GM10266 (cell line): ENCODE measurements at regions not wholly inside any gene's neighbourhood (a gene's known extent, or its start where the extent isn't known, plus 50 kb on each side); places are given as distances from the start of the nearest gene placed in this dataset.

Source experiments
- DNase-seq: peaks from one replicate; pipeline ENCODE4 v3.0.0; 2012; ENCODE audit errors: extremely low spot score
- TF ChIP-seq, protein P1 (sequence below): IDR thresholded peaks from 2 replicates; pipeline ENCODE4 v1.5.1; 2012; ENCODE audit warnings: mild to moderate bottlenecking, low read depth; ENCODE audit not compliant: control insufficient read depth, insufficient read depth; ENCODE audit errors: missing control alignments

DNA sequence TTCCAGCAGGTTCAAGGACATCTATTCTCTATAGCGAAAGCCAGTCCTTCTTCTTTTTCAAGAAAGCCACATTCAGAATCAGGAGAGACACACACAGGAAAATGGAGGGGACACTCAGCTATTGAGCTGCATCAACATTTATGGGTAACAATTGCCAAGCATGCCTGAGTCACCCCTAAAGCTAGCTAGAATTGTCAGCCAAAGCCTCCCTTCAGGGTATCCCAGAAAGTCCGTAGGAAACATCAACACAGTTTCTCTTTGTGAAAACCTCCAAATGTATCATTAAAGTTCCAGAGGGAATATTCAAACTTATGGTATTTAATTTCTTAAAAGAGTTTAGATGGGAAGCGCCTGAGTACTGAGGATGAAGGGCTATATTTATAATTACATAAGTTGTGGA lies 331.1 kb upstream of the SLC7A11 start:
- no peak for DNase-seq
- TF ChIP-seq, protein P1, sequence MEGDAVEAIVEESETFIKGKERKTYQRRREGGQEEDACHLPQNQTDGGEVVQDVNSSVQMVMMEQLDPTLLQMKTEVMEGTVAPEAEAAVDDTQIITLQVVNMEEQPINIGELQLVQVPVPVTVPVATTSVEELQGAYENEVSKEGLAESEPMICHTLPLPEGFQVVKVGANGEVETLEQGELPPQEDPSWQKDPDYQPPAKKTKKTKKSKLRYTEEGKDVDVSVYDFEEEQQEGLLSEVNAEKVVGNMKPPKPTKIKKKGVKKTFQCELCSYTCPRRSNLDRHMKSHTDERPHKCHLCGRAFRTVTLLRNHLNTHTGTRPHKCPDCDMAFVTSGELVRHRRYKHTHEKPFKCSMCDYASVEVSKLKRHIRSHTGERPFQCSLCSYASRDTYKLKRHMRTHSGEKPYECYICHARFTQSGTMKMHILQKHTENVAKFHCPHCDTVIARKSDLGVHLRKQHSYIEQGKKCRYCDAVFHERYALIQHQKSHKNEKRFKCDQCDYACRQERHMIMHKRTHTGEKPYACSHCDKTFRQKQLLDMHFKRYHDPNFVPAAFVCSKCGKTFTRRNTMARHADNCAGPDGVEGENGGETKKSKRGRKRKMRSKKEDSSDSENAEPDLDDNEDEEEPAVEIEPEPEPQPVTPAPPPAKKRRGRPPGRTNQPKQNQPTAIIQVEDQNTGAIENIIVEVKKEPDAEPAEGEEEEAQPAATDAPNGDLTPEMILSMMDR: no peak

- TF ChIP-seq, protein P1: no peak
- DNase-seq: no peak
Observed at GRCh38 chr4:138572007-138572406, 329.9 kb upstream of the SLC7A11 start.

DNA sequence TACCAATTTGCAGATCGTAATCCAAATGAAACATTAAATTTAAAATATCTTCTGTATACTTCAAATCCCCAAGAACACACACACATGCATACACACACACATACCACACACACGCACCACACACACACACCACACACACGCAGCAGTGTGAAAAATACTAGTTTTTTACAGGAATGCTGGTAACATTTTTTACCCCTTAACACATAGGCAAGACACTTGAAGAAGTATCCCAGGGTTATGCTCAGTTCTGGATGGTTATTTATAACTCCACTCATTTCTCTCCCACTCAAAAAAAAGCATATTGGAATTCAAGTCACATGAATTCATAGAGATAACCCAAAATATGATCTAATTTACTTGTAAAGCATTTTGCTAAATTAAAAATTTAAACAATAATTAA lies 325.5 kb upstream of the SLC7A11 start:
- no peak for DNase-seq
- TF ChIP-seq, protein P1: no peak

DNA sequence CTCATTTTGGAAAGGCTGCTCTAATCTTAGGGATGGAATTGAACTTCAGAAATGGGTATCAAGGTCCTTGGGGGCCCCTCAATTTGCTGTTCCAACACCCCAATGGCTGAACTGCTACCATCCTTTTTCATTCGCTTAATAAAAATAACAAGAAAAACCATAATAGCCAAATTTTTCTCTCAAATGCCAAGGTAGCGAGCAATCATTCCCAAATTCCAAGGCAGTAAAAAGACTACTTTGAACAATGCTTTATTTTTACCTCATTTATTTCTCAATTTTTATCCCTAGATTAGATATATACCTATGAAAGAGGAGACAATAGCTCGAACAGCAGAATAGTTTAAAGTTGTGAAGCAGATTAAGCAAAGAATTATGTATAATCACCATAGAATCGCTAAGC lies 323.4 kb upstream of the SLC7A11 start:
- TF ChIP-seq, protein P1: no peak
- no peak for DNase-seq

GRCh38 chr4:138562544-138562991 lies 320.4 kb upstream of the SLC7A11 start:
- peak; percentile 48 for DNase-seq
- TF ChIP-seq, protein P1: no peak

- DNase-seq: no peak
- TF ChIP-seq, protein P1: no peak
Observed at GRCh38 chr4:138561906-138562305, 319.8 kb upstream of the SLC7A11 start.

DNA sequence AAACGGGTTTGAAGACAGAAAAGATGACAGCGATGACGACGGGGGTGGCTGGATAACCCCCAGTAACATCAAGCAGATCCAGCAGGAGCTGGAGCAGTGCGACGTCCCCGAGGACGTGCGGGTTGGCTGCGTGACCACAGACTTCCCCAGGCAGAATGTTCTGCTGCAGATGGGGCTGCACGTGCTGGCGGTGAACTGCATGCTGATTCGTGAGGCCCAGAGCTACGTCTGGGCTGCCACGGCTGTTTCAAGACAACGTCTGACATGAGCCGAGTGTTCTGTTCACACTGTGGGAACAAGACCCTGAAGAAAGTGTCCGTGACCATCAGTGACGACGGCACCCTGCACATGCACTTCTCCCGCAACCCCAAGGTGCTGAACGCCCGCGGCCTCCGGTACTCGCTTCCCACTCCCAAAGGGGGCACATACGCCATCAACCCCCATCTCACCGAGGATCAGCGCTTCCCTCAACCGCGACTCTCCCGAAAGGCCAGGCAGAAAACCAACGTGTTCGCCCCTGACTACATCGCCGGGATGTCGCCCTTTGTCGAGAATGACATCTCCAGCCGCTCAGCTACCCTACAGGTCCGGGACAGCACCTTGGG lies 319.2 kb upstream of the SLC7A11 start:
- no peak for DNase-seq
- TF ChIP-seq, protein P1: no peak
